SHP77 treated with DMSO at 0.1 percent for 48 hours (cell line): ENCODE measurements at regions not wholly inside any gene's neighbourhood (a gene's known extent, or its start where the extent isn't known, plus 50 kb on each side); places are given as distances from the start of the nearest gene placed in this dataset.

Experiments
- DNase-seq: peaks from one replicate; lab custom pipeline; 2025; lab: John Stamatoyannopoulos, UW

DNA sequence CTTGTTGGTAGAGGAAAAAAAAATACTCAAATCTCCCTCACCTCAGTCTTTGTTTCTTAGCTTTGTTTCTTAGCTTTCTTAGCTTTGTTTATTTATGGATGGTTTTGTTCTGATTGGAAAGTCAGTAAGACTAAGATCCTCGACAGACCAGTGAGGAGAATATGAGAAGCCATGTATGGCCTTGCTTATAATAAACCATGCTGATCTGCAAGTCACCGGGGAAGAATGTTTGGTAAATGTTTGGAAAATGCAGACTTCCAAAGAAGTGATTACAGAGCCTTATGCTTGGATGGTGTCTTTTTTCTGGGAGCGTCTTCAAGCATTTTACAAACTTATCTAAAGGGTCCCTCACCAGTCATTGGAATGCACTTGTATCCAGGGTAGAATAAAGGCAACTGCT, 90.1 kb upstream of the NOCT start:
- DNase-seq = no peak

- no peak for DNase-seq
These were observed 96.3 kb upstream of the NOCT start for GRCh38 chr4:138919094-138919936.

- DNase-seq = no peak
These were observed 97.3 kb upstream of the NOCT start for GRCh38 chr4:138918169-138918869.

GRCh38 chr4:138916763-138917162, 98.8 kb upstream of the NOCT start:
- DNase-seq = no peak

DNA sequence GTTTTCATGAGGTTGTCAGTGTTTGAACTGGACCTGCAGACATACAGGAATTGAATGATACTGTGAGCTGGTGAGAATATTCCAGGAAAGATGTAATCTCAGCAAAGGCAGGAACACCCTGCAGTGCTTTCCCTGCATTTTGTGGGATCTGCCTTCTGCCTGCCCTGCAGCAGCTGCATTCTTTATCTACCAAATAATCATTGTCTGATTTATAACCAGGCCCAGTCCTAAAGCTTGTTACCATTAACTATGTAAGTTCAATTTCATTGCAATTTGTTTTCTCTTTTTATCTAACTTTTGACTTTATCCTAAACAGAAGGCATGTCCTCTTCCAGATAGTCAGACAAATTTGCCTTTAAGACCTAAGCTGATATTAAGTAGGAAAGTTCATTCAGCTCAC, 99.8 kb upstream of the NOCT start:
- DNase-seq = no peak

DNA sequence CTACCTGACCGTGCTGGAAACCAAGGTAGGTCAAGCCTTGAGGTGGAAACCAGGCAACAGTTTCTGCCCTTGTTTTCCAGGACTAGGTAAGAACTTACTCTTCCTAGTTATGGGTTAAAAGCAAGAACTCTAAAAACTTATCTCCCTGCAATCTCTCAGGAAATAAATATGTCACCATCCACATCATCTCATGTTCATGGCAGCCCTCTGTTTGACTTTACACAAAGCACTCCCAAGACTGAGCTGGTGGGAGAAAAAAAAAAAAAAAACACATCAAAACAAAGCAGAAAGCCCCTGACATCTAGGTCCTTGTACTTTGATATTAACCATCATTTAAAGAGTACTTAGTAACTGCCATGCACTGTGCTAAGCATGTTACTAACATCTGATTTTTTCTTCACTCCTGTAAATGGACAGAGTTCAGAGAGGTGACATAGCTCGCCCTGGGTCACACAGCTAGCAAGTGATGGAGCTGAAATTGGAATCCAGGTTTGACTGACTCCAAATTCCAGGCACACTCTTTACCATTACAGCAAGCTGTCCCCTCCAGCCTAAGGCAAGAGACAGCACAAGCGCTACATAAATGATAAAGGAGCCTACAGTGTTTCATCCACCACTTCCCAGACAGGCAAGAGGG, 102.8 kb upstream of the NOCT start:
- DNase-seq = no peak

- peak; percentile 44 for DNase-seq
These were observed 103.5 kb upstream of the NOCT start for GRCh38 chr4:138911909-138912703.

GRCh38 chr4:138910914-138911336, 104.7 kb upstream of the NOCT start:
- peak; percentile 65 for DNase-seq

GRCh38 chr4:138910195-138910913, 105.2 kb upstream of the NOCT start:
- peak; percentile 65 for DNase-seq

GRCh38 chr4:138909587-138909986, 106.0 kb upstream of the NOCT start:
- DNase-seq = no peak

DNA sequence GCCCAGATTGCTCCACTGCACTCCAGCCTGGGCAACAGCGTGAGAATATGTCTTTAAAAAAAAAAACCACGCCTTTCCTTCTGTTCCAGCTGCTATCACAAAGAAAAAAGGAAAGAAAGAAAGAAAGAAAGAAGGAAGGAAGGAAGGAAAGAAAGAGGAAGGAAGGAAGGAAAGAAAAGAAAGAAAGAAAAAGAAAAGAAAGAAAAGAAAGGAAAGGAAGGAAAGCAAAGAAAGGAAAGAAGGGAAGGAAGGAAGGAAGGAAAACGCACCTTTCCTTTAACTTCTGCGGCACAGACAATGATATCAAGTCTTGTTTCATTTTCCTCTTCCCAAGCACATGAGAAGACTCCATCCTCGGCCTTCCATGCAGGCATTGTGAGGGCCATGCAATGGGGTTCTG, 107.4 kb upstream of the NOCT start:
- no peak for DNase-seq

- no peak for DNase-seq
These were observed 108.4 kb upstream of the NOCT start for GRCh38 chr4:138907174-138907573.

- DNase-seq = no peak
These were observed 110.8 kb upstream of the NOCT start for GRCh38 chr4:138904793-138905192.

DNA sequence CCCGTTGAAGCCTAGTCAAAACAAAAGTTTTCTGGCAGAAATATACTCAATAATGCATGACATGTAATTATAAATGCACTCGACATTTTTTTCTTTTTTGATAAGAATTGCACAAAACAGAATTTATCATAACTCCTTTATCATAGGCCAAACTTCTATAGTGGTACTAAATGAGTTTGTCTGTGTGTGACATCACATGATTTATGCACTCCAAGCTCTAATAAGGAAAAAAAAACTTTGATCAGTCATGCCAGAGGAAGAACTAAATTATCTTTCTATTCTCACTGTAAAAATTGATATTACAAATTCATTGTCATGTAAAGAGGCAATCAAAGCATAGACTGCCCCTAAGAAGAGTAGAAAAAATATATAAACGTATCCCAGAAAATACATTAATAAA, 112.4 kb upstream of the NOCT start:
- DNase-seq = no peak

GRCh38 chr4:138902705-138903104, 112.9 kb upstream of the NOCT start:
- DNase-seq = no peak

- DNase-seq = no peak
These were observed 114.4 kb upstream of the NOCT start for GRCh38 chr4:138901177-138901576.

- no peak for DNase-seq
These were observed 115.6 kb upstream of the NOCT start for GRCh38 chr4:138899999-138900398.

- DNase-seq = no peak
These were observed 117.3 kb upstream of the NOCT start for GRCh38 chr4:138898282-138898681.

DNA sequence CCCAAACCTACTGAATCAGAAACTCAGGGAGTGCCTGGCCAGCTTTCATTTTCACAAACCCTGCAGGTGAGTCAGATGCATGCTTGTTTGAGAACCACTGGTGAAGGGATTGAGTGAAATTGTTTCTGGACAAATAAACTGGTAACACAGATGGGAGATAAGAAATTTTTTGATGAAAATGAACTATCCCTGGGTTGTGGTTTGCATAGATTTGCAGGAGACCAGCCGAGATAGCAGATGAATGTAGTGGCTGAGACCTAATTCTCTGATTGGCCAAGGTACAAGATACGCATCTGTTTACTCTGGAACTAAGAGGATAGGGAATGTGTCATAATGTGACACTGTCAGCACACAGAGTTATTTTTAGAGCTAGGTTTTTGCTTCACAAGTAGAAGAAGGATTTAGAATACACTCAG, 117.8 kb upstream of the NOCT start:
- no peak for DNase-seq

DNA sequence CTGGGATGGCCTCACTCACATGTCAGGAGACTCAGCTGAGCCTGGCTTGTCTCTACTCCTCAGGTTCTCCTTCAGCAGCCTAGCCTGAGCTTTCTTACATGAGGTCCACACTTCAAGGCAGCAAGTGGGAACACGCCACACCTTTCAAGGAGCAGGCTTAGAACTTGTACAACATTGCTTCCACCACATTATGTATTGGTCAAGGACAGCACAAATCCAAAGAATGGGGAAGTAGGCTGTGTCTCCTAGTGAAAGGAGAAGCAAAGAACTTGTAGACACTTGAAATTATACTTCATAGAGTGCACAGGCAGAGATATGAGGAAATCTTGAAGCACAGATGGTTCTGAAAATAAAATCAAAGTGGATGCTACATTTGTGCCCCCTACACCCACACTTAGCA, 120.9 kb upstream of the NOCT start:
- no peak for DNase-seq

DNA sequence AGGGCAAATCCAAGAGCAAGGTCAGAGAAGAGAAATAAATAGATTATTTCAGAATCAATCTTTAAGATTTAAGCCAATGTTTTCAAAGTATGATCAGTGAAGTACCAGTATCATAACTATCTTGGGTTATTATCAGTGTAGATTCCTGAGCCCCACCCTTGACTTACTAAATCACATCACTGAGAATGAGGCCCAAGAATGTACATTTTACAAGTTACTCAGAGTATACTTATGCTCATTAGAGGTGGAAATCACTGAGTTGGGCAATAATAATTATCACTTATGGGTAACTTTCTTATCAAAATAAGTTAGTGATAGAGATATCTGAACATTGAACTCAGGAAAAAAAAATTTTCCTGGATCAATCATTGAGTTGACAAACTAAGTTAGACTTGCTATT, 121.6 kb upstream of the NOCT start:
- no peak for DNase-seq
